Peyer's patch (tissue), 4 donors: ENCODE measurements at regions not wholly inside any gene's neighbourhood (a gene's known extent, or its start where the extent isn't known, plus 50 kb on each side); places are given as distances from the start of the nearest gene placed in this dataset.

ENCODE experiments used
- POLR2A ChIP-seq, 2 donors: fragments of 450-650 bp; IDR thresholded peaks; one replicate each; pipeline ENCODE4 v1.5.1; 2017; ENCODE audit warnings: antibody characterized with exemption in 2 of 2, mild to moderate bottlenecking in 2 of 2, moderate library complexity in 2 of 2
- TF ChIP-seq, protein P1 (sequence below), 6 experiments: fragments of 450-650 bp in 4 of 6; fragments of 200-600 bp in 2 of 6; sonication (generic) in 1 of 6; IDR thresholded peaks; one replicate each; pipeline ENCODE4 v1.5.1; 2017 to 2019; ENCODE audit warnings: antibody characterized with exemption in 6 of 6, mild to moderate bottlenecking in 3 of 6, moderate library complexity in 1 of 6

DNA sequence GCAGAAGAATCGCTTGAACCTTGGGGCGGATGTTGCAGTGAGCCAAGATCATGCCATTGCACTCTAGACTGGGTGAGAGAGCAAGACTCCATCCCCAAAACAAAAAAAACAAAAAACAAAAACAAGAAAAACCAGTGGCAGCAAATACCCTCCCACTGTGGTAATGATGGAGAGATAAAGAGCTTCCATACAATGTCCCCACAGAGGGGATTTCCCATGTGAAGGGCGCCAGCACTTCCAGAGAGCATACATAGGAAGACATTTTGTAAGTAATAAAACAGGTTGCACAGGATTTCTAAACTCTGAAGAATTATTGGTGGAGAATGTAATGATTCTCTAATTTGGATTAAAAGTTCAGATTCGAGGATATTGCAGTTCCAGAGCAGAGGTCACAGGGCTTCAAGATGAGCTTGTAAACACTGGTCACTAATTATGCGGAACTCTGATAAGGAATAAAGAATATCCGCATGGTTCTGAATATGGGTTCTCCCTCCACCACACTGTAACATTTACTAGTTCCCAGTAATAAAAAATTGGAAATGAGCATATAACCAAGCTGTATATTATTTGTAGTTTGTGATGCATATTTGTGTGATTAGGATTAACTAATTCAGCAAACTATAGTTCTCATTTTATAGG lies 290.1 kb upstream of the SLC10A2 start:
- TF ChIP-seq, protein P1, sequence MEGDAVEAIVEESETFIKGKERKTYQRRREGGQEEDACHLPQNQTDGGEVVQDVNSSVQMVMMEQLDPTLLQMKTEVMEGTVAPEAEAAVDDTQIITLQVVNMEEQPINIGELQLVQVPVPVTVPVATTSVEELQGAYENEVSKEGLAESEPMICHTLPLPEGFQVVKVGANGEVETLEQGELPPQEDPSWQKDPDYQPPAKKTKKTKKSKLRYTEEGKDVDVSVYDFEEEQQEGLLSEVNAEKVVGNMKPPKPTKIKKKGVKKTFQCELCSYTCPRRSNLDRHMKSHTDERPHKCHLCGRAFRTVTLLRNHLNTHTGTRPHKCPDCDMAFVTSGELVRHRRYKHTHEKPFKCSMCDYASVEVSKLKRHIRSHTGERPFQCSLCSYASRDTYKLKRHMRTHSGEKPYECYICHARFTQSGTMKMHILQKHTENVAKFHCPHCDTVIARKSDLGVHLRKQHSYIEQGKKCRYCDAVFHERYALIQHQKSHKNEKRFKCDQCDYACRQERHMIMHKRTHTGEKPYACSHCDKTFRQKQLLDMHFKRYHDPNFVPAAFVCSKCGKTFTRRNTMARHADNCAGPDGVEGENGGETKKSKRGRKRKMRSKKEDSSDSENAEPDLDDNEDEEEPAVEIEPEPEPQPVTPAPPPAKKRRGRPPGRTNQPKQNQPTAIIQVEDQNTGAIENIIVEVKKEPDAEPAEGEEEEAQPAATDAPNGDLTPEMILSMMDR (IDR thresholded peaks at IDR 0.05) = no peak
- no peak for TF ChIP-seq POLR2A (IDR thresholded peaks at IDR 0.05)
